HepG2 (cell line): ENCODE measurements at regions not wholly inside any gene's neighbourhood (a gene's known extent, or its start where the extent isn't known, plus 50 kb on each side); places are given as distances from the start of the nearest gene placed in this dataset.

Source experiments
- ATAC-seq: fragments of 200-7000 bp; cut with Tn5 transposase; 3 replicates; pipeline ENCODE4 v1.9.1; 2020; ENCODE audit warnings: mild to moderate bottlenecking, moderate library complexity
- BruUV-seq: library from RNA; stranded (reverse); fragments of 400-500 nt; replicated peaks from 2 replicates; lab custom pipeline; 2021; lab: Mats Ljungman, UMichigan
- CTCF ChIA-PET: fragments of 300-600 bp; formaldehyde crosslinking; extraction: SDS; loops from one replicate; lab custom pipeline; 2021; ENCODE audit warnings: low total read pairs, inconsistent platforms, low intra/inter-chr PET ratio; lab: Yijun Ruan, JAX
- POLR2A ChIA-PET: fragments of 350-600 bp; sonication (Branson Sonifier 250); formaldehyde crosslinking; loops from one replicate; lab custom pipeline; 2020; ENCODE audit warnings: antibody characterized with exemption, inconsistent platforms; lab: Yijun Ruan, JAX
- DNase-seq: peaks from one replicate; pipeline ENCODE4 v3.0.0-alpha.2; 2015; ENCODE audit warnings: low spot score
- FAIRE-seq: peaks from 3 replicates; lab custom pipeline; 2011; peaks lifted over from hg19 to GRCh38; lab: Jason Lieb, UNC
- H2AFZ ChIP-seq: one replicate; pipeline ENCODE4 v1.6.1; 2011; ENCODE audit warnings: low read length, inconsistent platforms
- H3K27ac ChIP-seq: fragments of 300-600 bp; 3 replicates; pipeline ENCODE4 v1.8.0; 2011; ENCODE audit warnings: mixed run types, mild to moderate bottlenecking, mixed read lengths, low read length, inconsistent platforms; ENCODE audit not compliant: insufficient read depth; ENCODE audit errors: extremely low read length
- H3K27me3 ChIP-seq, 2 experiments: fragments of 200-600 bp in 1 of 2; 2 replicates in 1 of 2; 3 replicates in 1 of 2; pipeline versions ENCODE4 v1.6.0 to v1.8.0; 2011; ENCODE audit warnings: low read length in 2 of 2, mild to moderate bottlenecking in 2 of 2, moderate library complexity in 2 of 2, inconsistent platforms in 1 of 2; ENCODE audit not compliant: insufficient read depth in 2 of 2, control insufficient read depth in 1 of 2
- H3K36me3 ChIP-seq, 2 experiments: fragments of 200-600 bp in 1 of 2; replicated peaks in 1 of 2; 2 replicates in 1 of 2; 3 replicates in 1 of 2; pipeline versions ENCODE4 v1.5.1 to v1.8.0; 2011; ENCODE audit warnings: low read length in 2 of 2, inconsistent platforms in 1 of 2; ENCODE audit not compliant: insufficient read depth in 2 of 2, control insufficient read depth in 1 of 2
- H3K4me1 ChIP-seq: 2 replicates; pipeline ENCODE4 v1.5.1; 2012; ENCODE audit warnings: low read length, inconsistent platforms; ENCODE audit not compliant: insufficient read depth
- H3K4me2 ChIP-seq: 2 replicates; pipeline ENCODE4 v1.6.0; 2011; ENCODE audit warnings: low read depth, low read length, inconsistent platforms
- H3K4me3 ChIP-seq, 3 experiments: fragments of 200-600 bp in 1 of 3; sonication (generic), shearing (Covaris generic) in 1 of 3; replicated peaks in 1 of 3; 2 replicates each; pipeline ENCODE4 v1.5.1; 2011 to 2016; ENCODE audit warnings: low read length in 3 of 3, inconsistent platforms in 2 of 3, low read depth in 2 of 3, mild to moderate bottlenecking in 2 of 3, control low read depth in 1 of 3, mixed read lengths in 1 of 3; ENCODE audit not compliant: insufficient read depth in 1 of 3
- H3K79me2 ChIP-seq: one replicate; pipeline ENCODE4 v1.6.1; 2011; ENCODE audit warnings: low read length, inconsistent platforms; ENCODE audit not compliant: insufficient read depth
- H3K9ac ChIP-seq: 2 replicates; pipeline ENCODE4 v1.6.0; 2011; ENCODE audit warnings: mild to moderate bottlenecking, low read depth, low read length, inconsistent platforms; ENCODE audit not compliant: insufficient read depth
- H3K9me3 ChIP-seq: 2 replicates; pipeline ENCODE4 v1.5.1; 2012; ENCODE audit warnings: mild to moderate bottlenecking, low read length
- H4K20me1 ChIP-seq: 2 replicates; pipeline ENCODE4 v1.6.0; 2011; ENCODE audit warnings: inconsistent platforms, mild to moderate bottlenecking, low read length, moderate library complexity; ENCODE audit not compliant: insufficient read depth
- FOXK1 ChIP-seq: sonication (generic); formaldehyde crosslinking; IDR thresholded peaks from 2 replicates; pipeline ENCODE4 v1.4.0; 2020; ENCODE audit warnings: low read depth, missing genetic modification reagents, borderline replicate concordance
- FOXP1 ChIP-seq, 2 experiments: fragments of 450-650 bp in 1 of 2; IDR thresholded peaks; 2 replicates each; pipeline ENCODE4 v1.6.1; 2017 to 2018; ENCODE audit warnings: antibody characterized with exemption in 1 of 2
- HCFC1 ChIP-seq: fragments of 150-350 bp; IDR thresholded peaks from 2 replicates; pipeline ENCODE4 v1.6.1; 2014; ENCODE audit warnings: low read depth, low read length
- HMGA1 ChIP-seq: sonication (generic); formaldehyde crosslinking; conservative IDR thresholded peaks from 2 replicates; pipeline ENCODE4 v1.4.0; 2020; ENCODE audit warnings: missing genetic modification reagents
- IKZF1 ChIP-seq: fragments of 450-650 bp; IDR thresholded peaks from 2 replicates; pipeline ENCODE4 v1.7.1; 2016
- SOX6 ChIP-seq, 2 experiments: fragments of 450-650 bp in 1 of 2; sonication (generic) in 1 of 2; formaldehyde crosslinking in 1 of 2; IDR thresholded peaks; 2 replicates each; pipeline versions ENCODE4 v1.4.0 to v1.6.1; 2017 to 2020; ENCODE audit warnings: antibody characterized with exemption in 1 of 2, mild to moderate bottlenecking in 1 of 2, missing genetic modification reagents in 1 of 2
- ZFYVE20 ChIP-seq: sonication (generic); formaldehyde crosslinking; IDR thresholded peaks from 2 replicates; pipeline ENCODE4 v1.8.0; 2023; ENCODE audit warnings: low read depth, mild to moderate bottlenecking, moderate library complexity, missing genetic modification reagents, borderline replicate concordance
- ZNF12 ChIP-seq: sonication (generic); formaldehyde crosslinking; IDR thresholded peaks from 2 replicates; pipeline ENCODE4 v1.5.0; 2020; ENCODE audit warnings: missing genetic modification reagents
- ZNF337 ChIP-seq: sonication (generic); formaldehyde crosslinking; IDR thresholded peaks from 2 replicates; pipeline ENCODE4 v1.5.1; 2020; ENCODE audit warnings: missing genetic modification reagents, low read depth, mild to moderate bottlenecking, borderline replicate concordance
- ZNF484 ChIP-seq: sonication (generic); formaldehyde crosslinking; IDR thresholded peaks from 2 replicates; pipeline ENCODE4 v1.5.1; 2020; ENCODE audit warnings: mild to moderate bottlenecking, low read depth, missing genetic modification reagents, borderline replicate concordance
- ZNF543 ChIP-seq: sonication (generic); formaldehyde crosslinking; IDR thresholded peaks from 2 replicates; pipeline ENCODE4 v1.4.0; 2020; ENCODE audit warnings: mild to moderate bottlenecking, missing genetic modification reagents
- WGBS: methylation state at CpG from one replicate; pipeline ENCODE4 v1.1.6; 2017; ENCODE audit warnings: low lambda C conversion rate; 5-methylcytosine and 5-hydroxymethylcytosine counted together
- in situ Hi-C: cut with HindIII; loops from 2 replicates; pipeline ENCODE4 v1.10.0; 2017; ENCODE audit warnings: low pct_unique_long_range_greater_than_20kb; ENCODE audit not compliant: extremely low pct_ligation_motif_present
- intact Hi-C: fragments of 100-400 bp; cut with micrococcal nuclease; formaldehyde crosslinking; loops from one replicate; pipeline ENCODE4 v1.10.0; 2022; ENCODE audit not compliant: unreplicated experiment
- TF ChIP-seq, protein P1 (sequence below): sonication (generic); formaldehyde crosslinking; IDR thresholded peaks from 2 replicates; pipeline ENCODE4 v1.5.0; 2020; ENCODE audit warnings: missing genetic modification reagents, mild to moderate bottlenecking, borderline replicate concordance
- TF ChIP-seq, protein P2 (sequence below): sonication (generic); formaldehyde crosslinking; IDR thresholded peaks from 2 replicates; pipeline ENCODE4 v1.8.1; 2023; ENCODE audit warnings: mild to moderate bottlenecking, missing genetic modification reagents, borderline replicate concordance
- TF ChIP-seq, protein P3 (sequence below): sonication (generic); formaldehyde crosslinking; IDR thresholded peaks from 2 replicates; pipeline ENCODE4 v1.8.1; 2023; ENCODE audit warnings: mild to moderate bottlenecking, moderate library complexity, missing genetic modification reagents
- TF ChIP-seq, protein P4 (sequence below): sonication (generic); formaldehyde crosslinking; IDR thresholded peaks from 2 replicates; pipeline ENCODE4 v1.4.0; 2020; ENCODE audit warnings: missing genetic modification reagents
- TF ChIP-seq, protein P5 (sequence below): sonication (generic); formaldehyde crosslinking; IDR thresholded peaks from 2 replicates; pipeline ENCODE4 v1.4.0; 2020; ENCODE audit warnings: mild to moderate bottlenecking, missing genetic modification reagents

DNA sequence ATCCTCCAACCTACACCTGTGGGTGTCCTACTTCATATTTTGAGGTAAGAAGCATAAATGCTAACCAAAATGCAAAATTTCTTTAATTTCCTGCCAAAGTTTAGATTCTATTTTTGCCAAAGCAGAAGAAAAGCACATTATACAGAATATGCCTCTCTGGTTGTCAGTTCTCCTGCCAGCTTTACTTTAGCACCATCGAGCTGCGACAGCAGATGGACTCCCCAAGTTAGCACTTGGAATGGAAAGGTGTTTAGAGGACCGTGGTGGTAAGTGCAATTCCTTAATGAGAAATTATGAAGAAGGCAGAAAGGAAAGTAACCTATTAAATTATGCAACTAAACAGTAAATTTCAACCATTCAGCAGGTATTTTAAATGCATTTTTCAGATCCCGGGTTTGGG lies 326.6 kb downstream of the RERGL start:
- ChIA-PET CTCF (no interaction called here), POLR2A (no interaction called here)
- 26% methylated on average over 4 of the region's 4 CpGs for WGBS
- in situ Hi-C loops = loop anchor here (5.0 kb wide), 1 partner anchor 84 kb away; no protein-coding TSS in a partner anchor
- no peaks in the 10 kb centered on the region for H4K20me1 ChIP-seq
- no peaks in the 10 kb centered on the region for H3K27me3 ChIP-seq
- intact Hi-C loops = loop anchor here (5.0 kb wide), 1 partner anchor 89 kb away; no protein-coding TSS in a partner anchor
- no peak overlapping the region for H2AFZ ChIP-seq
- no peaks in the 10 kb centered on the region for H3K4me1 ChIP-seq
- H3K27ac ChIP-seq = no peak overlapping the region
- H3K79me2 ChIP-seq = no peaks in the 10 kb centered on the region
- no peak for ATAC-seq
- no peak overlapping the region for H3K4me2 ChIP-seq
- H3K4me3 ChIP-seq = no peak overlapping the region
- no peak overlapping the region for H3K9ac ChIP-seq
- peaks cover 75% of the 10 kb centered on the region for H3K9me3 ChIP-seq
- no peak for FAIRE-seq
- H3K36me3 ChIP-seq = no peaks in the 10 kb centered on the region
- no TSS peak for BruUV-seq
- no peak for DNase-seq
- TF ChIP-seq ZNF543 (CRISPR knock-in tag) = no peak
- TF ChIP-seq, protein P1, sequence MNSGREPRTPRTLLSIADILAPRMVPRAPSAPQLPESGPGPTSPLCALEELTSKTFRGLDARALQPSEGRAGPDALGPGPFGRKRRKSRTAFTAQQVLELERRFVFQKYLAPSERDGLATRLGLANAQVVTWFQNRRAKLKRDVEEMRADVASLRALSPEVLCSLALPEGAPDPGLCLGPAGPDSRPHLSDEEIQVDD (CRISPR knock-in tag) = no peak
- no peak for TF ChIP-seq ZNF337 (CRISPR knock-in tag)
- TF ChIP-seq IKZF1 = no peak
- TF ChIP-seq, protein P2, sequence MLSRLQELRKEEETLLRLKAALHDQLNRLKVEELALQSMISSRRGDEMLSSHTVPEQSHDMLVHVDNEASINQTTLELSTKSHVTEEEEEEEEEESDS (CRISPR knock-in tag) = no peak
- no peak for TF ChIP-seq HCFC1
- TF ChIP-seq SOX6 (IDR thresholded peaks at IDR 0.05) = no peak
- TF ChIP-seq SOX6 (CRISPR knock-in tag; IDR thresholded peaks at IDR 0.05) = no peak
- TF ChIP-seq HMGA1 (CRISPR knock-in tag) = no peak
- no peak for TF ChIP-seq ZFYVE20 (CRISPR knock-in tag)
- TF ChIP-seq, protein P3, sequence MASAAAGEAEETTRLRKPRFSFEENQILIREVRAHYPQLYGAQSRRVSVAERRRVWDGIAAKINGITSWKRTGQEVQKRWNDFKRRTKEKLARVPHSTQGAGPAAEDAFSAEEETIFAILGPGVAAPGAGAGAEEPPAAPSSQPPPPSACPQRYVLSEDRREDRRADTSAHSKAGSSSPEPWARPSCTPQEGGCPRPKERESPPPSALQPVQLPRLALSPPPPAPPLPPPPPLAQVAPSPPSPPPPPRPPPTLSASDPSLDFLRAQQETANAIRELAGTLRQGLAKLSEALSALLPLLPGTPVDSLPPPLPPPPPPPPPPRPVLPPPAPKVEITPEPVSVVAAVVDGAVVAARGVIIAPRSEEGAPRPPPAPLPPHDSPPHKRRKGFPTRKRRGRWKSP (CRISPR knock-in tag) = no peak
- no peak for TF ChIP-seq FOXK1 (CRISPR knock-in tag)
- TF ChIP-seq FOXP1 (IDR thresholded peaks at IDR 0.05) = no peak
- no peak for TF ChIP-seq FOXP1 (CRISPR knock-in tag; IDR thresholded peaks at IDR 0.05)
- no peak for TF ChIP-seq ZNF484 (CRISPR knock-in tag)
- TF ChIP-seq, protein P4, sequence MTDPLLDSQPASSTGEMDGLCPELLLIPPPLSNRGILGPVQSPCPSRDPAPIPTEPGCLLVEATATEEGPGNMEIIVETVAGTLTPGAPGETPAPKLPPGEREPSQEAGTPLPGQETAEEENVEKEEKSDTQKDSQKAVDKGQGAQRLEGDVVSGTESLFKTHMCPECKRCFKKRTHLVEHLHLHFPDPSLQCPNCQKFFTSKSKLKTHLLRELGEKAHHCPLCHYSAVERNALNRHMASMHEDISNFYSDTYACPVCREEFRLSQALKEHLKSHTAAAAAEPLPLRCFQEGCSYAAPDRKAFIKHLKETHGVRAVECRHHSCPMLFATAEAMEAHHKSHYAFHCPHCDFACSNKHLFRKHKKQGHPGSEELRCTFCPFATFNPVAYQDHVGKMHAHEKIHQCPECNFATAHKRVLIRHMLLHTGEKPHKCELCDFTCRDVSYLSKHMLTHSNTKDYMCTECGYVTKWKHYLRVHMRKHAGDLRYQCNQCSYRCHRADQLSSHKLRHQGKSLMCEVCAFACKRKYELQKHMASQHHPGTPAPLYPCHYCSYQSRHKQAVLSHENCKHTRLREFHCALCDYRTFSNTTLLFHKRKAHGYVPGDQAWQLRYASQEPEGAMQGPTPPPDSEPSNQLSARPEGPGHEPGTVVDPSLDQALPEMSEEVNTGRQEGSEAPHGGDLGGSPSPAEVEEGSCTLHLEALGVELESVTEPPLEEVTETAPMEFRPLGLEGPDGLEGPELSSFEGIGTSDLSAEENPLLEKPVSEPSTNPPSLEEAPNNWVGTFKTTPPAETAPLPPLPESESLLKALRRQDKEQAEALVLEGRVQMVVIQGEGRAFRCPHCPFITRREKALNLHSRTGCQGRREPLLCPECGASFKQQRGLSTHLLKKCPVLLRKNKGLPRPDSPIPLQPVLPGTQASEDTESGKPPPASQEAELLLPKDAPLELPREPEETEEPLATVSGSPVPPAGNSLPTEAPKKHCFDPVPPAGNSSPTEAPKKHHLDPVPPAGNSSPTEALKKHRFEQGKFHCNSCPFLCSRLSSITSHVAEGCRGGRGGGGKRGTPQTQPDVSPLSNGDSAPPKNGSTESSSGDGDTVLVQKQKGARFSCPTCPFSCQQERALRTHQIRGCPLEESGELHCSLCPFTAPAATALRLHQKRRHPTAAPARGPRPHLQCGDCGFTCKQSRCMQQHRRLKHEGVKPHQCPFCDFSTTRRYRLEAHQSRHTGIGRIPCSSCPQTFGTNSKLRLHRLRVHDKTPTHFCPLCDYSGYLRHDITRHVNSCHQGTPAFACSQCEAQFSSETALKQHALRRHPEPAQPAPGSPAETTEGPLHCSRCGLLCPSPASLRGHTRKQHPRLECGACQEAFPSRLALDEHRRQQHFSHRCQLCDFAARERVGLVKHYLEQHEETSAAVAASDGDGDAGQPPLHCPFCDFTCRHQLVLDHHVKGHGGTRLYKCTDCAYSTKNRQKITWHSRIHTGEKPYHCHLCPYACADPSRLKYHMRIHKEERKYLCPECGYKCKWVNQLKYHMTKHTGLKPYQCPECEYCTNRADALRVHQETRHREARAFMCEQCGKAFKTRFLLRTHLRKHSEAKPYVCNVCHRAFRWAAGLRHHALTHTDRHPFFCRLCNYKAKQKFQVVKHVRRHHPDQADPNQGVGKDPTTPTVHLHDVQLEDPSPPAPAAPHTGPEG (CRISPR knock-in tag) = no peak
- TF ChIP-seq ZNF12 (CRISPR knock-in tag) = no peak
- TF ChIP-seq, protein P5, sequence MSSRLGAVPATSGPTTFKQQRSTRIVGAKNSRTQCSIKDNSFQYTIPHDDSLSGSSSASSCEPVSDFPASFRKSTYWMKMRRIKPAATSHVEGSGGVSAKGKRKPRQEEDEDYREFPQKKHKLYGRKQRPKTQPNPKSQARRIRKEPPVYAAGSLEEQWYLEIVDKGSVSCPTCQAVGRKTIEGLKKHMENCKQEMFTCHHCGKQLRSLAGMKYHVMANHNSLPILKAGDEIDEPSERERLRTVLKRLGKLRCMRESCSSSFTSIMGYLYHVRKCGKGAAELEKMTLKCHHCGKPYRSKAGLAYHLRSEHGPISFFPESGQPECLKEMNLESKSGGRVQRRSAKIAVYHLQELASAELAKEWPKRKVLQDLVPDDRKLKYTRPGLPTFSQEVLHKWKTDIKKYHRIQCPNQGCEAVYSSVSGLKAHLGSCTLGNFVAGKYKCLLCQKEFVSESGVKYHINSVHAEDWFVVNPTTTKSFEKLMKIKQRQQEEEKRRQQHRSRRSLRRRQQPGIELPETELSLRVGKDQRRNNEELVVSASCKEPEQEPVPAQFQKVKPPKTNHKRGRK = no peak
